PC-9 (cell line): ENCODE measurements at regions not wholly inside any gene's neighbourhood (a gene's known extent, or its start where the extent isn't known, plus 50 kb on each side); places are given as distances from the start of the nearest gene placed in this dataset.

ENCODE experiments used
- BruUV-seq: library from RNA; stranded (reverse); fragments of 400-500 nt; replicated peaks from 2 replicates; lab custom pipeline; 2021; lab: Mats Ljungman, UMichigan
- CTCF ChIA-PET: fragments of 300-600 bp; sonication (Branson Sonifier 250); formaldehyde crosslinking; loops from one replicate; lab custom pipeline; 2022; ENCODE audit warnings: antibody characterized with exemption; lab: Charles Lee
- POLR2A ChIA-PET: fragments of 300-600 bp; sonication (Branson Sonifier 250); formaldehyde crosslinking; loops from one replicate; lab custom pipeline; 2022; ENCODE audit warnings: antibody characterized with exemption; ENCODE audit not compliant: unreplicated experiment; lab: Charles Lee
- DNase-seq, 2 experiments: peaks; one replicate each; pipeline versions ENCODE4 v3.0.0 to v3.0.0-alpha.2; 2015 to 2022; ENCODE audit warnings: mixed read lengths in 1 of 2
- H2AFZ ChIP-seq: fragments of 200-600 bp; sonication (generic); 2 replicates; pipeline ENCODE4 v1.8.1; 2017; ENCODE audit warnings: antibody characterized with exemption
- H3F3A ChIP-seq: fragments of 200-600 bp; sonication (generic); 2 replicates; pipeline ENCODE4 v1.8.1; 2017; ENCODE audit warnings: antibody characterized with exemption, mild to moderate bottlenecking, low read depth; ENCODE audit not compliant: insufficient read depth
- H3K27ac ChIP-seq: fragments of 200-600 bp; sonication (generic); 2 replicates; pipeline ENCODE4 v1.6.1; 2016; ENCODE audit warnings: mixed run types
- H3K27me3 ChIP-seq: fragments of 200-600 bp; sonication (generic); 2 replicates; pipeline ENCODE4 v1.6.1; 2016; ENCODE audit warnings: low read depth, mixed run types; ENCODE audit not compliant: insufficient read depth
- H3K36me3 ChIP-seq: fragments of 200-600 bp; sonication (generic); 2 replicates; pipeline ENCODE4 v1.6.1; 2016; ENCODE audit warnings: low read depth, mixed run types
- H3K4me1 ChIP-seq: fragments of 200-600 bp; sonication (generic); replicated peaks from 2 replicates; pipeline ENCODE4 v1.6.1; 2016; ENCODE audit warnings: mixed run types; ENCODE audit not compliant: insufficient read depth
- H3K4me2 ChIP-seq: fragments of 200-600 bp; sonication (generic); 2 replicates; pipeline ENCODE4 v1.6.1; 2017; ENCODE audit warnings: mixed run types
- H3K4me3 ChIP-seq: fragments of 200-600 bp; sonication (generic); 2 replicates; pipeline ENCODE4 v1.6.1; 2016; ENCODE audit warnings: mixed run types
- H3K79me2 ChIP-seq: fragments of 200-600 bp; sonication (generic); 2 replicates; pipeline ENCODE4 v1.6.1; 2017; ENCODE audit warnings: low read depth, mixed run types
- H3K9me2 ChIP-seq: fragments of 200-600 bp; sonication (generic); 2 replicates; pipeline ENCODE4 v1.8.1; 2017; ENCODE audit warnings: mild to moderate bottlenecking; ENCODE audit not compliant: insufficient read depth
- H3K9me3 ChIP-seq: fragments of 200-600 bp; sonication (generic); 2 replicates; pipeline ENCODE4 v1.8.1; 2016; ENCODE audit warnings: low read depth; ENCODE audit not compliant: insufficient read depth
- H4K20me1 ChIP-seq: fragments of 200-600 bp; sonication (generic); 2 replicates; pipeline ENCODE4 v1.8.1; 2017; ENCODE audit not compliant: insufficient read depth
- CTCF ChIP-seq: fragments of 200-600 bp; sonication (generic); conservative IDR thresholded peaks from 2 replicates; pipeline ENCODE4 v1.6.1; 2017; ENCODE audit warnings: mixed run types, antibody characterized with exemption, mild to moderate bottlenecking, moderate library complexity
- EZH2 ChIP-seq: fragments of 200-600 bp; sonication (generic); IDR thresholded peaks from 2 replicates; pipeline ENCODE4 v1.8.0; 2017; ENCODE audit warnings: antibody characterized with exemption, low read depth
- intact Hi-C: fragments of 100-400 bp; cut with micrococcal nuclease; formaldehyde crosslinking; loops from one replicate; pipeline ENCODE4 v1.10.0; 2022; ENCODE audit not compliant: unreplicated experiment

- Histone ChIP-seq H3K27ac (no peak overlapping the region), H3K4me3 (no peak overlapping the region), H3K9me3 (no peaks in the 10 kb centered on the region), H3K9me2 (no peaks in the 10 kb centered on the region), H3F3A (no peaks in the 10 kb centered on the region), H3K27me3 (peaks cover 71% of the 10 kb centered on the region), H3K36me3 (no peaks in the 10 kb centered on the region), H3K4me2 (no peak overlapping the region), H2AFZ (no peak overlapping the region), H3K4me1 (no peaks in the 10 kb centered on the region), H4K20me1 (no peaks in the 10 kb centered on the region), H3K79me2 (no peaks in the 10 kb centered on the region)
- BruUV-seq = no TSS peak
- TF ChIP-seq CTCF (no peak), EZH2 (no peak)
- ChIA-PET CTCF (no interaction called here), POLR2A (no interaction called here)
- DNase-seq = peak in 1 of 2 experiments; percentile 52
- intact Hi-C loops = no loop called here
Measured at GRCh38 chr20:37627060-37627766, 66.6 kb upstream of the CTNNBL1 start.

GRCh38 chr20:37624963-37625362 is 68.9 kb upstream of the CTNNBL1 start:
- no peak overlapping the region for H3K27ac ChIP-seq
- intact Hi-C loops = no loop called here
- POLR2A ChIA-PET = no interaction called here
- H3K4me3 ChIP-seq = no peak overlapping the region
- no peak overlapping the region for H3K4me2 ChIP-seq
- H2AFZ ChIP-seq = no peak overlapping the region
- H3K36me3 ChIP-seq = no peaks in the 10 kb centered on the region
- TF ChIP-seq EZH2 = no peak
- TF ChIP-seq CTCF = no peak
- DNase-seq = no peak
- no peaks in the 10 kb centered on the region for H3K9me3 ChIP-seq
- H3K79me2 ChIP-seq = no peaks in the 10 kb centered on the region
- H3K9me2 ChIP-seq = no peaks in the 10 kb centered on the region
- BruUV-seq = no TSS peak
- H3F3A ChIP-seq = no peaks in the 10 kb centered on the region
- no peaks in the 10 kb centered on the region for H3K4me1 ChIP-seq
- no peaks in the 10 kb centered on the region for H4K20me1 ChIP-seq
- H3K27me3 ChIP-seq = peaks cover 70% of the 10 kb centered on the region
- CTCF ChIA-PET = no interaction called here

GRCh38 chr20:37622728-37623127 is 71.1 kb upstream of the CTNNBL1 start:
- TF ChIP-seq CTCF (no peak), EZH2 (no peak)
- no peaks in the 10 kb centered on the region for H3F3A ChIP-seq
- no peak overlapping the region for H3K4me2 ChIP-seq
- H3K79me2 ChIP-seq = no peaks in the 10 kb centered on the region
- no peaks in the 10 kb centered on the region for H3K9me3 ChIP-seq
- peaks cover 74% of the 10 kb centered on the region for H3K27me3 ChIP-seq
- intact Hi-C loops = no loop called here
- H3K36me3 ChIP-seq = no peaks in the 10 kb centered on the region
- BruUV-seq = no TSS peak
- H3K4me1 ChIP-seq = no peaks in the 10 kb centered on the region
- CTCF ChIA-PET = no interaction called here
- no peak overlapping the region for H2AFZ ChIP-seq
- POLR2A ChIA-PET = interaction anchor here (0.7 kb wide), 1 partner anchor 35 kb away, joined by 3 read pairs; no protein-coding TSS in a partner anchor
- no peaks in the 10 kb centered on the region for H4K20me1 ChIP-seq
- H3K4me3 ChIP-seq = no peak overlapping the region
- no peak for DNase-seq
- H3K9me2 ChIP-seq = no peaks in the 10 kb centered on the region
- H3K27ac ChIP-seq = no peak overlapping the region
